ENCODE measurements at regions not wholly inside any gene's neighbourhood (a gene's known extent, or its start where the extent isn't known, plus 50 kb on each side); places are given as distances from the start of the nearest gene placed in this dataset.

DNA sequence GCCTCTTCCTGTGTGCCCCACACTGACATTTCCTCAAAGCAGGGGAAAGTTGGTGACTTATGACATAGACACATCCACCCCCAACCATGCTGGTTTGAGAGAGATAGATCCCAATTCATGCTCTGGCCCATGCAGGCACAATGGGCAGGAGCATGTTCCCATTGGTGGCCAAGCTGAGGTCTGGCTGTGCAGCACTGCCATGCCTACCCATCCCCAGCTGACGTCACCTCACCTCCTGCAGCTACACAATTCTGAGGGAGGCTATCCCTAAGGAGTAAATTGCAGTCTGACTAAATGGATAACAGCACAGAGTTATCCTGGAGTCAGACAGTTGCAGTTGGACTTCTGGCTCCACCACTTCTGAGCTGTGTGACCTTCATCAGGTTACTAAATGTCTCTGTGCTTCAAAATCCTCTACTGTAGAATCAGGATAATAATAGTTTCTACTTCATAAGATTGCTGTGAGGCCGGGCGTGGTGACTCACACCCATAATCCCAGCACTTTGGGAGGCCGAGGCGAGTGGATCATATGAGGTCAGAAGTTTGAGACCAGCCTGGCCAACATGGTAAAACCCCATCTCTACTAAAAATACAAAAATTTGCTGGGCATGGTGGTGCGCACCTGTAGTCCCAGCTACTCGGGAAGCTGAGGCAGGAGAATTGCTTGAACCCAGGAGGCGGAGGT lies 323.9 kb downstream of the BCL11B start:
- DNase-seq, result no peak

DNA sequence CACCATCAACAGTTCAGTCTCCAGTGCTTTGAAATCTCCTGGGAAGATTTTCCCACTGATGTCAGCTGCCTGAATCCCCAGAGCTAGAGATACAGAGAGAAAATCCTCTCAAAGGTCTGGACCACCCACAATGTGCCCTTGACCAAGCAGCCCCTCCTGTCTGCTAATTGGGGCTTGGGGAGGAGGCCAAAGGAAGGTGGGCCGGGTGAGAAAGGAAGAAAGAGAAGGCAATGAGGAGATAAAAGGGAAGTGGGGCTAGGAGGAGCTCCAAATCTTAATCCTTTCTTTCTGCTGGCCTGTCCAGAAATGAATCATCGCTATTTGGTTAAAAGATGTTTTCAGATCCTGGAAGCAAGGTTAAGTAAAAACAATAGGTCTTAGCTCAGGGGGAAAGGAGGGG lies 322.9 kb downstream of the BCL11B start:
- DNase-seq, result no peak

DNA sequence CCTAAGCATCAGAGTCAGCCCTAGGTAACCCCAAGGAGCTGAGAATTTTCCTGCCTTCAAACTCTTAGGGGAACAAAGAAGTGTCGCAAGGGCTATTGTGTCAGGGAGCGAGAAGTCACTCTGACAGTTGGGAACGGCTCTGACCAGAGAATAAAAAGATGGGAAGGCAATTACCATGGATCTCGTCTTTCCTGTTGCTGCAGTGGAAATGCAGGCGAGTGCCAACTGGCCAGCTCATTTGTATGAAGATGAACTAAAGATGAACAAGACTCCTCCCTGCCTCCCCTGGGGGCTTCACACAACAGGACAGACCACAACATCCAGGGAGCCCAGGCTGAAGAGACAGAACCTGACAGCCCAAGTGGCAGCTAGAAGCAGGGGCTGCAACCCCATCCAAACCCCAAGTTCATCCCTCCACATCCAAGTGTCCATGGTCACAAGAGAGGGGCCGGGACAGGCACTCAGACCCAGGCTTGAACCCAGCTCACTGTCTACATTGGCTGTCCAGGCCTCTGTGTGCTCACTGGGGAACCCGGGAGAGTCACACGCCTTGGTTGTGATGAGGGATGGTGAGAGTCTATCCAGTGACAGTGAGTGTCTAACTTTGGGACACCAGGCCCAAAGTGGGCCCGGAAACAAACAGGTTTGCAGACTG lies 322.4 kb downstream of the BCL11B start:
- DNase-seq, result no peak

DNA sequence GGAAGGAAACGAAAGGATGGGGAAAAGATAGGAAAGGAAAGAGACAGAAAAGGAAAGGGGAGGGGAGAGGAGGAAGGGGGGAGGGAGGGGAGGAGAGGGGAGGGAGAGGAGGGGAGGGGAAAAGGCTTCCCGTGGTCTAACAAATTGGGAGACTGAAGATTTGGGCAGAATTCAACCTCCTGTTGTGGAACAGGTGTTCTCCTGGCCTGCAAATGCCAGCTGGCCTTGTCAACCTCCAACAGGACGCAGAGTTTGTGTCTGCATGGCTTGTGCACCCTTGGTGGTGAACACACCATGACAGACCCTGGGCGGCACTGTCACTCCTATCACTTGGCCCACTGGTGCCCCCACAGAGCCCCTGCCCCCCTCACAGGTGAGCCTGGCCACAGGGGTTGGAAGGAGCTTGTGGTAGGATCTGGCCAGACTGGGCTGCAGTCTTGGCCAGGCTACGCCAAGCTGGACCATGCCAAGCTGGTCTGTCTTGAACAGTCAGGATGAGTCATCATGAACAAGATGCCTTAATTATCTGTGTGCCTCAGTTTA lies 321.6 kb downstream of the BCL11B start:
- DNase-seq, result no peak

DNA sequence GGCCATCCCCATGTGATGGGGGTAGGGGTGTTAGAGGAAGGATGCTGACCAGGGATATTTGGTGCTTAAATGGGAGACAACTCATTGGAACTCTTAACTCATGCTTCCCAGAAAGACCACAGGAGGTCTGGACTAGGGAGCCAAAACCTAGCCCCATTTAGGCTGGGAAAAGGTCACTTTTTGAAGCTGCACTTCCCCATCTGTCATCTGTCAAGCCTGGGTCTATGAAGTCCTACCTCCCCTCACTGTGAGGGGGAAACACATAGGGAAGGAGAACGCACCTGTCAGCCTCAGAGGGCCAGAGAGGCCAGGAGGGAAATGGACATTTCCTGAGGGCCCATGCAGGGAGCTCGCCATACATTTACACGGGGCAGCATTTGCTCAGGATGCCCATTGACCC lies 321.0 kb downstream of the BCL11B start:
- no peak for DNase-seq

DNA sequence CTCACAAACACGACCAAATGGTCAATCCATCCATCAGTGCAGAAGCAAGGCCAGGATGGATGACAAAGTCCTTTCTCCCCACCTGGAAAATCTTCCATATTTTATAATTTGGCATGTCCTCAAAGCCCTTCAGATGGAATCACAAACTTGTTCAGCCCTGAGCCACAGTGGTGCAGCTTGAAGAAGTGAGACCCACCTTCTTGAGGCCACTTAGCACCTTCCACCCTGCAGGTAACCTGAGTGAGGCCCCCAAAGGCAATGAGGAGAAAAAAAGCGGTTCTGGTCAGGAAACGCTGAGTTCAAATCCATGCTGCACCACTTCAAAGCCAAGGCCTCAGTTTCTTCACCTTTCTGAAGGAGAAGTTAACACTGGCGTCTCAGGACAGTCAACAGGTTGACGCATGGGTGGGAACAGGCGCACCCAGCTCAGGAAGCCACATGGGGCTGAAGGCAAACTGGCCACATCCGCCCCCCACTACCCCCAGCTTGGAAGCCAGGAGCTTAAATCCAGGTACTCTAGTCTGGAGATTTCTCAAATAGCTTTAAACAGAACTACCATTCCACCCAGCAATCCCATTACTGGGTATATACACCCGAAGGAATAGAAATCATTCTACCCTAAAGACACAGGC lies 320.4 kb downstream of the BCL11B start:
- no peak for DNase-seq

DNA sequence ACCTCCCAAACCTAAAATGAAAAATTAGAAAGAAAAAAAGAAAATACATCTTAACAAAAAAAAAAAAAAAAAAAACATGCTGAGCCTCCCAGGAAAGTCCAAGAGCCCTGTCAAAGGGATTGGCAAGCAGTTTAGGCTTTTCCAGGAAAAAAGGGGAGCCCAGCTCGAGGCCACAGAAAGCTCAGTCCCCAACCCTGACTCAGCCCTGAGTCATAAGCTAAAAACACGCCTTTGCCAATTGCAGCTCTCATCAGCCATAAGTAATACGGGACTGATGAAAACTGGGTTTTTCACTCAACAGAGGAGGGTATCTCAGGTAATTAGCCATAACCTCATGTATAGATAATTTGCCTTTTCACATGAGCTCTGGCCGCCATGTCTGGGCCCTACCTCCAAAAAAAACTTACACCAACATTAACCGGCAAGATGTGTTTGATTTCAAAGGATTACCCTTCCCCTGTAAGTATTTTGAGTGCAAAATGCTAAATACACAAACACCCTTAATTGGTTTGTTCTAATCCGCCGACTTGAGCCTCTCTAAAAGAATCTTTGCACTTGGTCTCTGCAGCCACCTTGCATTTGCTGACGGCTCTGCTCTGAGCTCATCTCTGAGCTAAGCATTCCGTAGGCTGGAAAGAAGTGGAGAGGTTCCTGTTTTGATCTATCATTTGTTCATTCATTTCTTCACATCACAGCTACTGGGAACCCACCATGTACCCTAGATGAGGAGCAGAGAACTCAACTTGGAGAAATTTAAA lies 319.2 kb downstream of the BCL11B start:
- DNase-seq, result no peak

DNA sequence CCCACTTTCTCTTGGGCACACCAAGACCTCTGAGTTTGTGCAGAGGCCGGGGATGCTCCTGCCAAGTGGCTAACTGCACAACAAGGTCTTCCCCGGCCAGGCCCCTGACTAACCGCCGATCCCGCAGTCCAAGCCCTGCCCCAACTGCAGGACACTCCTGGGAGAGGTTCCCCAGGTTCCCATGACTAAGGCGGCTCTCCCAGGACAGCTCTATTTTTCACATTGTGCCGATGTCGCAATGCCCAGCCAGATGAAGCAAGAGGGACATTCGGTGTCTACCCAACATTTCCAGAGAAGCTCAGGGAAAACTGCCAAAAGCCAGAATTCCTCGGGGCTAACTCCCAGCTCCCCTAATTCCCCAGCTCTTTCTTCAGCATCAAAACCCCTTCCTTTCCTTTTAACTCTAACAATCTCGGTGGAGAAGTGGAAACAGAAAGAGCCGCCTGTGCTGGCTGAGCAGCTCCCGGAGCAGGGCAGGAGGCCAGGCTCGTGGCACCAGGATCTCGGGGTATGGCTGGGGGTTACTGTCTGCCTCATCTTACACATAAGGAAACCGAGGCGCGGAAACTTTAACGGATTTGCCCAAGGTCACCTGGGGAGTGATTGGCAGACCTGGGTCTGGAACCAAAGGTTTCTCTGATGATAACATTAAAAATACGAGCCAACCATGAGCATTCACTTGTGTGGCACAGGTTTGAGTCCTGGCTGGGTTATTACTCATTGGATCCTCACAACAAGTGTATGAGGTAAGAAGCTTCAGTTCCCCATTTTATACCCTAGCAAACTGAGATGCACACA lies 318.2 kb downstream of the BCL11B start:
- DNase-seq, result no peak

DNA sequence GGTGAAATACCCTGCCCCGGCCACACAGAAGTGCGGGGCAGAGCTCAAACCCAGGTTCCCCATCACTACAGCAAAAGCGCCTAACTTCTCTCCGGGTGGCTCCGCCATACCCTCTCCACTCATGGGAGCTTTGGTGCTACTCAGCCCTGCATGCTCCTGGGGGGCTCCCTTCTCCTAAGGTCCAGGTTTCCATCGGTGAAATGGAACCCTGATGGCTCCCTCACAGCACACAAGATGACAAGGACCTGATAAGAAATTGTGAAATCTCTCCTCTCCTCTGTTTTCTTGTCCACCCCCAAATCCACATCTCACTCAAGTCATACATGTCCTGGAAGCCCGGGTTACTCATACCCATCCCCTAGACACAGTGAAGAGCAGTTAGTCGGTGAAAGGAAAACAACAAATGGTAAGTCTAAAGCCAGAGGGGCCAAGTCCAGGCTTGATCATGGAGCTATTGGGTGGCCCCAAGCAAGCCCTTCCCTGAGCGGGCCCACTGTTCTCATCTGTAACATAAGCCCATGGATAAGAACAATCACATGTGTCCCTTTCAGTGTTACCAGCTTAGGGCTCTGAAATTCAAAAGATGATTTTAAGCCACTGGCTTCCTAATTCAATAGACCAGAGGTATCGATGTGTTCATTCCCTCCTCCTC lies 317.5 kb downstream of the BCL11B start:
- no peak for DNase-seq

DNA sequence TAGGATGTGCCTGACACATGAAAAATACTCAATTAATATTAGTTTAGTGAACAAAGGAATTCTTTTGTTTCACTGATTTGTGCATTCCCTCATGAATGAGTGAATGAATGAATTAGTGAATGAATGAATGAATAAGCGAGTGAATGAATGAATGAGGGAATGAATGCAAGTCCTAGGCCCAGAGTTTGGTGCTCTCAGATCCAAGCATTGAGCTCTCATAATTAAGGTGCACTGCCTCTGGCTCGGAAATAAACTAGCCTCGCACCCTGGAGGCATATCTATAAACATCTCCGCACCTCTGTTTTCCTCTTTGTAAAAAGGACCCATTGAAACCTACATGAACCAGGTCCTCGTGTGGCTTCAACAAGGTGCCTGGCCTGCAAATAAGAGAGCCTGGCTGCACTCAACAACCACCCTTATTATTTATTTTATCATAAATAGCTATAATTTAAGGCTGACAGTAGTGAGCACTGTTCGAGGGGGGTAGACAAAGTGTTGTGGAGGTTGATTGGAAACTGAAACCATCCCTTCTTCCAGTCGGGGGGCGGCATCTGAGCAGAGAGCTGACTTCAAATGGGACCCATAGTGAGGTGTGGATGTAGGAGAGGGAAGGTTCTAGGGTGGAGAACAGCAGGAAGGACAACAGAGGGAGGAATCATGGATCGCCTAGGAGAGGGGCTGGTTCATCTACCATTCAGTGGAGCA lies 316.8 kb downstream of the BCL11B start:
- no peak for DNase-seq

DNA sequence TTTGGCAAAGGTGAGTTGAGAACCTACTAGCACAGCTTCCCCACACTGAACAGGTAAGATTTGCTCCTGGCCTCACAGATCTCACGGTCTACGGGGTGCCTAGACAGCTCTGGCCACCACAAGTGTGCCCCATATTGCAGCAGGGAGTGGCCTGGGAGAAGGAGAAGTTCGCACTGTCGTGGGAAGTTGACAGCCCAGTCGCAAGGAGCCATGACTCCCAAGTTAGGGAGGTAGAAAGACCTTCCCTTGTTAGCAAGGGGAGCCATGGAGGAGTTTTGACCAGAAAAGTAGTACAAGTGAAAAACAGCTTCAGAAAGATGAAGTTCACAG lies 316.3 kb downstream of the BCL11B start:
- DNase-seq, result no peak

DNA sequence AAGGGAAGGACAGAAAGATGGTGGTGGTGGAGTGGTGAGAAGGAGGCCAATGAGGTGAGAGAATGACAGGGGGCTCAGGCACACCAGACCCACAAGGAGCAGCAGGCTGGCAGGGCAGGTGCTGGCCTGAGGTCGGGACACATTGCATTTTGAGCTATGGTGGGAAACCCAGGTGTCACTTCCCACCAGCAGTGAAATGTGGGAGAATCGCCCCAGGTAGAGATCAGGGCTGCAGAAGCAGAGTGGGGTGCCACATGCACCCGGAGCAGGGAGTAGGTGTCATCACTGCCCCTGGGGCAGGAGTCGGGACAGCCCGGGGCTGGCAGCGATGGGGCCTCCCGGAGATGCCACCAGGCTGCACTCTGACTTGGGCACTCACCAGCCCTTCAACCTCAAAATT lies 315.8 kb downstream of the BCL11B start:
- no peak for DNase-seq

DNA sequence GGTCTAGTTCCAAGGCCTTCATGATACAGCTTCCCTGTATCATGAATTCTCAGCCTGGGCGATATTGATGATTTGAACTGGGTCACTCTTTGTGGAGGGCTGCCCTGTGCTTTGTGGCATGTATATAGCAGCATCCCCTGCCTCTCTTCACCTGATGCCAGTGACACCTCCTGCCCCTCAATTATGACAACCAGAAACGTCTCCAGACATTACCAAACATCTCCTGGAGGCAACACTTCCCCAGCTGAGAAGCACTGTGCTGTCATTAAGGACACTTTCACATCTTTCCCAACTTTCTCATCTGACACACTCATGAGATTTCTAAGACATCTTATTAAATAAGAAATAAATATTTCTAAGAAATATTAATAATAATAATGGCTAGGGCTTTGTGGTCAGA lies 315.3 kb downstream of the BCL11B start:
- no peak for DNase-seq

DNA sequence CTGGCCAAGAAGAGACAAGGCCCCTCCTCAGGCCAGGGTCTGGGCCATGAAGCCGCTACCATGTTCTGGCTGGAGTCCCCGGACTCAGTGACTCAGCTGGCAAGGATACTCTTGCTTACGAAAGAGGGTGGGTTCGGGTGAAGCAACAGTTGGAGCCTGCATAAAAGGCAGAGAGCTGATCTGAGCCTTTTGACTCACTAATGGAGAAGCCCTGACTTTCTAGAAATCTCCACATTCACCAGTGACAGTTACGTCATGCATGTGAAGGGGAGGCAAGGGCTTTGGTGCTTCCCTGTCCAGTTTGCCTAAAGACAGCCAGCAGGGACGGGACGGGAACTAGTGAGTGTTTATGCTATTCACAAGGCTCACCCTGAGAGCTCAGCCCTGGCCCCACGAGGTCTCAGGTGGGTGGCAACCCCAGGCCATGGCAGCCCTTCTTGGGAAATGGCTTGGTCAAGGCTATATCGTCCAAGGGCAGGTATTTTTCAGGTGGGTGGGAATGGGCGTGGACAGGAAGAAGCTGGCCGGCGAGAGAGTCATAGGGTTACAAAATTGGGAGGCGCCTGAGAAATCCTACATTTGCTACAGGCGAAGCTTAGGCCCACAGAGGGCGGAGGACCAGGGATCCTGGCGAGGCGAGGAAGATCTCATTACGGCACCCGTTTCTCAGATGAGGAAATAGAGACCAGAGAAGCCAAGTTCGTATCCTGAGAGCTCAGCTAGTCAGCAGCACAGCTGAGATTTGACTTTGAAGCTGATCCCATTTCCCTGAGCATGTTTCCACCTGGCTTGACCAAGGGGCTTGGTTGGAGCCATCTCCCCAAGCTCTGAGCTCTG lies 314.6 kb downstream of the BCL11B start:
- DNase-seq, result no peak

DNA sequence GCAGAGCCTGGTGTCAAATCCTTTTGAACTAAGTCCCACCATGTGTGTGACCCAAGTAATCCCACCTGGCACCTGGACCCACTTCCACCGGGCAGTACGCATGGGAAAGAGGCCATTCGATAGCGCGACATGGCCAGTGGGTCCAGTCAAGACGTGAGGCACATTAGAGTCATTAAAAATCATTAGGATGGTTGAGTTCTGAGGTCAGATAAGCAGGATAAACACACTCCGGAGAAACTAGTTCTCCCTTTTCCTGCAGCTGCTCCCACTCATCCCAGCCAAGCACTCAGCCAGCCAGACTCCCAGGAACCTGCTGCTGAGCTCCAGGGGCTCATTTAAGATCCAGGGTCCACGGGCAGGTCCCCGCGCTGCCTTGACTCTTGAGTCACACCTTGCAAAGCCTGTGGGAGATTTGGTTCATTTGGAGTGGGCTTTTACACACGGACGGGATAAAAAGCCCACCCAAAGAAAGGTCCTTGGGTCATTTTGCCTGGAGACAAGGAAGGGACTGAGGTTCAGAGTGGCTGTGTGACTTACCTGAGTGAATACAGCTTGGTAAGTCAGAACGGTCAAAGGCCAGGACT lies 313.9 kb downstream of the BCL11B start:
- no peak for DNase-seq

DNA sequence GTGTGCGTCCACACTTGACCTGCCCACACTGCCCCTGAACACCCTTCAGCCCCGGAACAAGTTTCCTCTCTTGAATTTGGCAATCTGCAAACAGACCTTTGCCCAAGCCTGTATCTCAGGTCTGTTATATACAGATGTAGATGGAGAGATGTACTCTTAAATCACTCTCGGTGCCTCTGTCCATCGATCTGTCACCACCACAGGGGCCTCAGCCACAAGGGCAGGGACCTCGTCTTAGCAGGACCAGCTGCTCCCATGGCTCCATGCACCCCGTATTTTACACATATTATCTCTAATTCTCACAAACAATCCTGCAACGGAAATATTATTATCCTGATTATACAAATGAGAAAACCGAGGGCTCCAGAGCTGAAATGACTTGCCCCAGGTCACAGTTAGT lies 313.4 kb downstream of the BCL11B start:
- DNase-seq, result no peak

DNA sequence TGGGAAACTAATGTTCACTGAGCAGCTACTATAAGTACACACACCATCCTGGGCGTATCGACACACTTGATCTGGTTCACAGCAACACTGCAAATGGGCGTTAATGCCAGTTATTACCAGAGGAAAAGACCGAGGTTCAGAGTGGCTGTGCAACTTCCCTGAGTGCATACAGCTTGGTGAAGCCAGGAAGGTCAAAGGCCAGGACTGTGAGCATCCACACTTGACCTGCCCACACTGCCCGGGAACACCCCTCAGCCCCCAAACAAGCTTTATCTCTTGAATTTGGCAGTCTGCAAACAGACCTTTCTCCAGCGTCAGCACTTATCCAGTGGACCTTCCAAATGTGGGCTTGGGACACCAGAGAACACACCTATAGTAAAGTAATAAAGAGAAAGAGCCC lies 312.6 kb downstream of the BCL11B start:
- DNase-seq, result no peak

DNA sequence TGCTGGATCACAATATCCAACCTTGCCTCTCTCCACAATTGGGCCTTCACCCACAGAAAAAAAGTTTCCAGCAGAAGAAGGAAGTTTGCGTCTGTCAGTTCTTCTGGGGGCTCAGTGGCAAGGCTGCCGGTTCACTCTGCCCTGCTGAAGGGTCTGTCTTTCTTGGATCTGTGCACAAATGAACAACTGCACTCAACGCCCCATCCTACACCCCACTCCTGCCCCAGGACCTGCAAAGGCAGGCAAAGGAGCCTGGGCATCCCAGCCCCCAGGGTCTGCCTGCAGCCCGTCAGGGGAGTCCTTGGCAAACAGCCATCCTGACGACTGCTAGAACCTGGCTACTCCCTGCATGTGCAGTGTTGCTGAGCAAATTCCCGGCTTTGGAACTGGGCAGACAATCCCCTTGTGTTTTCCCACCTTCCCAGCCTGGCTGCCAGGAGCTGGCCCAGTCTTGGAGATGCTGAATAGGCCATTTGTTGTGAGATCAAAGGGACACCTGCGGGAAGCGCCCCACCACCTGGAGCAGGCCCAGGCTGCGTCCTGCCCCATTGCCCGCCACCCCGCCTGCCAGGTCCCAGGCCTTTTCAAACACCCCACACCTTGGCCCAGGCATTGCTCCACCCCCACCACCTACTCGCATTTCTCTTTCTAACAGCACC lies 311.9 kb downstream of the BCL11B start:
- DNase-seq, result no peak

DNA sequence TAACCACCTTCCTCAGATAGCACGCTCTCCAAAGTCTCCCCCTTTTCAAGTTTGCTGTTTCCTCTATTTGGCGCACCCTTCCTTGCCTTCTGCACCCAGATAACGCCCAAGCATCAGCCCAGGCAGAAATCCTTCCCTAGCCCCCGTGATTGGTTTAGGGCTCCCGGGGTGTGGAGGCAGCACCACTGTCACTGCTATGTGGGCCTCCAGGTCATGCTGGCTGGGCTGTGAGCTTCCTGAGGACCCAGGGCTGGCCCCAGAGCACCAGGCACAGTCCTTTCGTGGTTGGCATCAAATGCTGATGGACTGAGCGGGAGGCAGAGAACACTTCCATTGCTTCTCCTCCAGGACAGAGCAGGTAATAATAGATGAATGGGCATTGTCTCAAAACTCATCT lies 311.4 kb downstream of the BCL11B start:
- no peak for DNase-seq

DNA sequence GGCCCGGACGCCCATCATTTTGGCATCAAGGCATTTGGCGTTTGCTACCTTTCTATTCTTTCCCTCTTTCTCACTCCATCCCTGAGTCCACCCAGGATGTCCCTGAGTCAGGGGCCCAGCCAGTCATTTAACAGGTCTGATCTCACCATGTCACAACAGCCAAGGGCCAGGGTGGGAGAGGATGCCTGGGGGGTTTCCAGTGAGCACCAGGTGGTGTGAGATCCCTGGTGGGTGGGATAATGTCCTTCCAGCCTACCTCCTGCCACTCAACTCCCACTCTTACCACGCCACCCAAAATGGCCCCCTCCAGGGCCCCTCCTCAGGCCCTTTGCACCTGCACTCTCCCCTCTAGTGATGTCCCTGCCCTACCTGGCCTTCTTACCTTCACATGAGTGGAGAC lies 310.8 kb downstream of the BCL11B start:
- no peak for DNase-seq

All from NCI-H774 (cell line).